OCI-LY1 (cell line): ENCODE measurements at regions not wholly inside any gene's neighbourhood (a gene's known extent, or its start where the extent isn't known, plus 50 kb on each side); places are given as distances from the start of the nearest gene placed in this dataset.

Experiments
- H2AFZ ChIP-seq: fragments of 200-600 bp; sonication (generic), shearing (Covaris generic); 2 replicates; pipeline ENCODE4 v1.6.0; 2014; ENCODE audit warnings: antibody characterized with exemption, mild to moderate bottlenecking, low read length
- H3F3A ChIP-seq: fragments of 200-600 bp; sonication (generic), shearing (Covaris generic); 2 replicates; pipeline ENCODE4 v1.6.0; 2014; ENCODE audit warnings: mild to moderate bottlenecking, antibody characterized with exemption, low read length, moderate library complexity; ENCODE audit not compliant: insufficient read depth
- H3K27ac ChIP-seq: fragments of 200-600 bp; sonication (generic); 2 replicates; pipeline ENCODE4 v1.5.1; 2014; ENCODE audit warnings: low read length, mixed run types, mild to moderate bottlenecking, low read depth; ENCODE audit not compliant: poor library complexity, severe bottlenecking
- H3K27me3 ChIP-seq: fragments of 200-600 bp; sonication (generic); 2 replicates; pipeline ENCODE4 v1.6.0; 2014; ENCODE audit warnings: antibody characterized with exemption, mild to moderate bottlenecking, low read length, moderate library complexity; ENCODE audit not compliant: insufficient read depth
- H3K36me3 ChIP-seq: fragments of 200-600 bp; sonication (generic); 2 replicates; pipeline ENCODE4 v1.6.1; 2014; ENCODE audit warnings: mild to moderate bottlenecking, antibody characterized with exemption, low read length, moderate library complexity, mixed read lengths; ENCODE audit not compliant: insufficient read depth
- H3K4me1 ChIP-seq: fragments of 200-600 bp; sonication (generic); 2 replicates; pipeline ENCODE4 v1.5.1; 2014; ENCODE audit warnings: mild to moderate bottlenecking, low read length, moderate library complexity; ENCODE audit not compliant: insufficient read depth, severe bottlenecking
- H3K4me2 ChIP-seq: fragments of 200-600 bp; sonication (generic), shearing (Covaris generic); 2 replicates; pipeline ENCODE4 v1.6.1; 2014; ENCODE audit warnings: low read length
- H3K4me3 ChIP-seq: fragments of 200-600 bp; sonication (generic); 2 replicates; pipeline ENCODE4 v1.5.1; 2014; ENCODE audit warnings: low read length, low read depth, mild to moderate bottlenecking, mixed read lengths; ENCODE audit not compliant: poor library complexity, severe bottlenecking
- H3K79me2 ChIP-seq: fragments of 200-600 bp; shearing (Covaris generic); 2 replicates; pipeline ENCODE4 v1.6.1; 2016; ENCODE audit warnings: mixed run types, low read length, mixed read lengths; ENCODE audit not compliant: insufficient read depth
- H3K9ac ChIP-seq: fragments of 200-600 bp; sonication (generic), shearing (Covaris generic); 2 replicates; pipeline ENCODE4 v1.6.1; 2014; ENCODE audit warnings: mild to moderate bottlenecking, low read length, mixed read lengths
- H3K9me2 ChIP-seq: fragments of 200-600 bp; sonication (generic), shearing (Covaris generic); 2 replicates; pipeline ENCODE4 v1.6.1; 2014; ENCODE audit warnings: low read depth, mild to moderate bottlenecking, low read length, mixed read lengths
- H3K9me3 ChIP-seq: fragments of 200-600 bp; shearing (Covaris generic); 2 replicates; pipeline ENCODE4 v1.6.1; 2014; ENCODE audit warnings: low read length, mixed read lengths
- H4K20me1 ChIP-seq: fragments of 200-600 bp; sonication (generic), shearing (Covaris generic); 2 replicates; pipeline ENCODE4 v1.6.0; 2016; ENCODE audit warnings: mild to moderate bottlenecking, low read length; ENCODE audit not compliant: insufficient read depth
- CTCF ChIP-seq: fragments of 200-600 bp; sonication (generic), shearing (Covaris generic); IDR thresholded peaks from 2 replicates; pipeline ENCODE4 v1.5.1; 2017; ENCODE audit warnings: mild to moderate bottlenecking, antibody characterized with exemption, low read length, moderate library complexity, mixed read lengths
- EZH2 ChIP-seq: fragments of 200-600 bp; sonication (generic), shearing (Covaris generic); IDR thresholded peaks from 2 replicates; pipeline ENCODE4 v1.8.0; 2017; ENCODE audit warnings: borderline replicate concordance, mixed run types, mild to moderate bottlenecking, antibody characterized with exemption, low read length, moderate library complexity, mixed read lengths

- no peaks in the 10 kb centered on the region for H3K4me1 ChIP-seq
- H3F3A ChIP-seq, result no peaks in the 10 kb centered on the region
- TF ChIP-seq EZH2 (no peak), CTCF (no peak)
Observed at GRCh38 chr7:68256295-68256694, 1259.7 kb downstream of the TYW1 start.

GRCh38 chr7:68258609-68259008 is 1262.0 kb downstream of the TYW1 start:
- no peak overlapping the region for H3K4me2 ChIP-seq
- no peaks in the 10 kb centered on the region for H3K36me3 ChIP-seq
- no peak overlapping the region for H2AFZ ChIP-seq
- no peaks in the 10 kb centered on the region for H3K27me3 ChIP-seq
- H3K4me3 ChIP-seq, result no peak overlapping the region
- no peaks in the 10 kb centered on the region for H4K20me1 ChIP-seq
- H3K79me2 ChIP-seq, result no peaks in the 10 kb centered on the region
- TF ChIP-seq CTCF (no peak), EZH2 (no peak)
- H3K9ac ChIP-seq, result no peak overlapping the region
- H3K9me3 ChIP-seq, result no peaks in the 10 kb centered on the region
- no peaks in the 10 kb centered on the region for H3F3A ChIP-seq
- no peaks in the 10 kb centered on the region for H3K9me2 ChIP-seq
- H3K27ac ChIP-seq, result no peak overlapping the region
- no peaks in the 10 kb centered on the region for H3K4me1 ChIP-seq

More at GRCh38 chr7:68256295-68256694, 1259.7 kb downstream of the TYW1 start:
- Histone ChIP-seq H3K9me3 (no peaks in the 10 kb centered on the region), H3K9me2 (no peaks in the 10 kb centered on the region), H3K27me3 (no peaks in the 10 kb centered on the region), H3K4me3 (no peak overlapping the region), H3K27ac (no peak overlapping the region), H4K20me1 (no peaks in the 10 kb centered on the region), H3K36me3 (no peaks in the 10 kb centered on the region), H3K79me2 (no peaks in the 10 kb centered on the region), H3K4me2 (no peak overlapping the region), H2AFZ (no peak overlapping the region), H3K9ac (no peak overlapping the region)

- no peaks in the 10 kb centered on the region for H3K9me2 ChIP-seq
- no peak overlapping the region for H3K4me3 ChIP-seq
- H3F3A ChIP-seq, result no peaks in the 10 kb centered on the region
- H3K79me2 ChIP-seq, result no peaks in the 10 kb centered on the region
- TF ChIP-seq CTCF (no peak), EZH2 (no peak)
- peaks cover 14% of the 10 kb centered on the region; the same call in 1 of the 2 replicates for H3K9me3 ChIP-seq
- H4K20me1 ChIP-seq, result no peaks in the 10 kb centered on the region
- no peak overlapping the region for H3K4me2 ChIP-seq
- H3K27ac ChIP-seq, result no peak overlapping the region
- H2AFZ ChIP-seq, result no peak overlapping the region
- H3K4me1 ChIP-seq, result no peaks in the 10 kb centered on the region
- no peaks in the 10 kb centered on the region for H3K27me3 ChIP-seq
- no peaks in the 10 kb centered on the region for H3K36me3 ChIP-seq
- no peak overlapping the region for H3K9ac ChIP-seq
Observed at GRCh38 chr7:68265258-68265657, 1268.6 kb downstream of the TYW1 start.
